Neural progenitor cell (in vitro differentiated cells): ENCODE measurements at regions not wholly inside any gene's neighbourhood (a gene's known extent, or its start where the extent isn't known, plus 50 kb on each side); places are given as distances from the start of the nearest gene placed in this dataset.

Source experiments
- CTCF ChIP-seq: fragments of 200-600 bp; sonication (generic); IDR thresholded peaks from 2 replicates; pipeline ENCODE4 v1.5.1; 2017; ENCODE audit warnings: antibody characterized with exemption, mild to moderate bottlenecking
- EZH2 ChIP-seq: fragments of 200-600 bp; sonication (generic); IDR thresholded peaks from 2 replicates; pipeline ENCODE4 v1.6.1; 2017; ENCODE audit warnings: antibody characterized with exemption, mild to moderate bottlenecking, moderate library complexity

- TF ChIP-seq EZH2 (no peak), CTCF (no peak)
Measured at GRCh38 chr6:85747093-85747492, 104.4 kb upstream of the SYNCRIP start.
